ENCODE measurements at regions not wholly inside any gene's neighbourhood (a gene's known extent, or its start where the extent isn't known, plus 50 kb on each side); places are given as distances from the start of the nearest gene placed in this dataset.

GRCh38 chr2:13682540-13683272 is 949.8 kb upstream of the LRATD1 start:
- Histone ChIP-seq H2AK5ac (ENCODE audit: insufficient read length, low read length) (no peak overlapping the region), H3K9me3 (ENCODE audit: control insufficient read depth, low read depth, low read length) (peaks cover 5% of the 10 kb centered on the region), H3K27me3 (ENCODE audit: insufficient read depth, low read length) (peaks cover 17% of the 10 kb centered on the region), H3K9ac (ENCODE audit: extremely low read depth, insufficient read length, low read length) (no peak overlapping the region), H3K14ac (ENCODE audit: insufficient read depth, low read length) (no peak overlapping the region), H3K56ac (ENCODE audit: insufficient read length, low read depth, low read length) (no peak overlapping the region), H2BK20ac (ENCODE audit: low read depth, low read length, poor library complexity, severe bottlenecking) (no peak overlapping the region), H3K23me2 (ENCODE audit: insufficient read length, low read depth, low read length, poor library complexity, severe bottlenecking) (no peaks in the 10 kb centered on the region), H3K4me1 (ENCODE audit: insufficient read depth, low read length) (no peaks in the 10 kb centered on the region), H4K91ac (ENCODE audit: insufficient read length, low read depth, low read length) (no peak overlapping the region), H2BK120ac (ENCODE audit: low read depth, low read length, poor library complexity, severe bottlenecking) (no peak overlapping the region), H3K79me2 (ENCODE audit: insufficient read depth, low read length) (no peaks in the 10 kb centered on the region), H2BK15ac (ENCODE audit: low read depth, low read length) (no peak overlapping the region), H3T11ph (ENCODE audit: low read length) (no peak overlapping the region), H2AFZ (ENCODE audit: low read length) (no peak overlapping the region), H2BK5ac (ENCODE audit: insufficient read length, low read length) (no peak overlapping the region), H3K79me1 (ENCODE audit: insufficient read depth, low read depth, low read length, poor library complexity, severe bottlenecking) (no peaks in the 10 kb centered on the region), H4K20me1 (ENCODE audit: control insufficient read depth, insufficient read depth, insufficient read length) (no peaks in the 10 kb centered on the region), H3K4ac (ENCODE audit: low read depth, low read length) (no peak overlapping the region), H4K5ac (ENCODE audit: insufficient read length, low read depth, low read length) (no peak overlapping the region), H2BK12ac (ENCODE audit: insufficient read length, low read depth, low read length) (no peak overlapping the region), H3K4me2 (ENCODE audit: insufficient read depth, insufficient read length, low read length) (no peak overlapping the region), H3K18ac (ENCODE audit: insufficient read length, low read depth, low read length) (no peak overlapping the region), H3K27ac (ENCODE audit: insufficient read length, low read depth, low read length) (no peak overlapping the region), H3K23ac (ENCODE audit: insufficient read length, low read depth, low read length) (no peak overlapping the region), H4K8ac (replicated peaks; ENCODE audit: insufficient read length, low read depth, low read length) (no peak overlapping the region)
- Mint-ChIP-seq H3K36me3 (ENCODE audit: insufficient read depth in 1 of 3, low read depth in 3 of 3) (peaks cover 0 to 10% (median 4%) of the 10 kb centered on the region in 3 experiments; a peak in 5 of 7 replicates), H3K27me3 (ENCODE audit: low read depth) (peaks cover 66% of the 10 kb centered on the region), H3K4me3 (no peak overlapping the region), H3K9me3 (peaks cover 3 to 20% of the 10 kb centered on the region in 2 experiments; a peak in 4 of 5 replicates), H3K4me1 (peaks cover 3 to 4% of the 10 kb centered on the region in 2 experiments; a peak in 3 of 4 replicates), H3K27ac (no peak overlapping the region)
- no peak for TF ChIP-seq CTCF (conservative IDR thresholded peaks at IDR 0.05)
- no peak for DNase-seq
- WGBS (ENCODE audit: extremely low coverage, insufficient read length, low lambda C conversion rate): no CpG with 5 or more reads among the region's 4 CpGs
